ENCODE measurements at regions not wholly inside any gene's neighbourhood (a gene's known extent, or its start where the extent isn't known, plus 50 kb on each side); places are given as distances from the start of the nearest gene placed in this dataset.

- no peak for TF ChIP-seq CTCF (optimal IDR thresholded peaks at IDR 0.05 in 1 of 3, IDR thresholded peaks at IDR 0.05 in 1 of 3, conservative IDR thresholded peaks at IDR 0.05 in 1 of 3; ENCODE audit: extremely low read depth in 1 of 3, insufficient read depth in 2 of 3, low read length in 3 of 3)
- TF ChIP-seq EZH2 (IDR thresholded peaks at IDR 0.05; ENCODE audit: low read length), result no peak
- no peak overlapping the region for H3K9ac ChIP-seq (ENCODE audit: control insufficient read depth, extremely low read depth, insufficient read depth, low read length)
- no peaks in the 10 kb centered on the region for H3K36me3 ChIP-seq (ENCODE audit: control insufficient read depth in 2 of 2, extremely low read depth in 1 of 2, insufficient read depth in 2 of 2, low read length in 2 of 2)
- H3K9me1 ChIP-seq (ENCODE audit: control insufficient read depth, extremely low read depth, insufficient read depth, low read length), result no peaks in the 10 kb centered on the region
- no peak overlapping the region for H3K4me2 ChIP-seq (ENCODE audit: control insufficient read depth, extremely low read depth, insufficient read depth, low read depth, low read length)
- no peak overlapping the region for H3K4me3 ChIP-seq (ENCODE audit: control insufficient read depth in 2 of 3, extremely low read depth in 1 of 3, insufficient read depth in 2 of 3, low read depth in 1 of 3, low read length in 3 of 3)
- H3K79me2 ChIP-seq (ENCODE audit: control insufficient read depth, insufficient read depth, low read length), result no peaks in the 10 kb centered on the region
- H3K27me3 ChIP-seq (ENCODE audit: control insufficient read depth, extremely low read depth, insufficient read depth, low read length), result no peaks in the 10 kb centered on the region
- no peaks in the 10 kb centered on the region for H3K9me3 ChIP-seq (ENCODE audit: control insufficient read depth, low read depth, low read length)
- no peak overlapping the region for H2AFZ ChIP-seq (ENCODE audit: control insufficient read depth, low read length)
- DNase-seq (ENCODE audit: low read depth, low spot score) (no peak), FAIRE-seq (no peak)
- peaks cover 19% of the 10 kb centered on the region for H3K4me1 ChIP-seq (ENCODE audit: control insufficient read depth, extremely low read depth, insufficient read depth, low read length)
- dilution Hi-C loops (cut with MboI; ENCODE audit: extremely low pct_ligation_motif_present, low sequenced_read_pairs), result no loop called here
- no peaks in the 10 kb centered on the region for H4K20me1 ChIP-seq (ENCODE audit: control insufficient read depth, extremely low read depth, insufficient read depth, low read length)
- H3K27ac ChIP-seq (ENCODE audit: control insufficient read depth, insufficient read depth, low read length), result no peak overlapping the region
Measured at GRCh38 chr2:12302140-12302539, 414.6 kb upstream of the TRIB2 start.

- no peak overlapping the region for H3K4me2 ChIP-seq (ENCODE audit: control insufficient read depth, extremely low read depth, insufficient read depth, low read depth, low read length)
- H3K79me2 ChIP-seq (ENCODE audit: control insufficient read depth, insufficient read depth, low read length), result no peaks in the 10 kb centered on the region
- H3K27ac ChIP-seq (ENCODE audit: control insufficient read depth, insufficient read depth, low read length), result no peak overlapping the region
- H3K4me3 ChIP-seq (ENCODE audit: control insufficient read depth in 2 of 3, extremely low read depth in 1 of 3, insufficient read depth in 2 of 3, low read depth in 1 of 3, low read length in 3 of 3), result no peak overlapping the region
- peaks cover 19% of the 10 kb centered on the region for H3K4me1 ChIP-seq (ENCODE audit: control insufficient read depth, extremely low read depth, insufficient read depth, low read length)
- no peak overlapping the region for H2AFZ ChIP-seq (ENCODE audit: control insufficient read depth, low read length)
- H3K9me3 ChIP-seq (ENCODE audit: control insufficient read depth, low read depth, low read length), result no peaks in the 10 kb centered on the region
- H4K20me1 ChIP-seq (ENCODE audit: control insufficient read depth, extremely low read depth, insufficient read depth, low read length), result no peaks in the 10 kb centered on the region
- DNase-seq (ENCODE audit: low read depth, low spot score) (no peak), FAIRE-seq (no peak)
- dilution Hi-C loops (cut with MboI; ENCODE audit: extremely low pct_ligation_motif_present, low sequenced_read_pairs), result no loop called here
- no peaks in the 10 kb centered on the region for H3K36me3 ChIP-seq (ENCODE audit: control insufficient read depth in 2 of 2, extremely low read depth in 1 of 2, insufficient read depth in 2 of 2, low read length in 2 of 2)
- no peaks in the 10 kb centered on the region for H3K27me3 ChIP-seq (ENCODE audit: control insufficient read depth, extremely low read depth, insufficient read depth, low read length)
- TF ChIP-seq CTCF (optimal IDR thresholded peaks at IDR 0.05 in 1 of 3, IDR thresholded peaks at IDR 0.05 in 1 of 3, conservative IDR thresholded peaks at IDR 0.05 in 1 of 3; ENCODE audit: extremely low read depth in 1 of 3, insufficient read depth in 2 of 3, low read length in 3 of 3) (no peak), EZH2 (IDR thresholded peaks at IDR 0.05; ENCODE audit: low read length) (no peak)
- no peak overlapping the region for H3K9ac ChIP-seq (ENCODE audit: control insufficient read depth, extremely low read depth, insufficient read depth, low read length)
- no peaks in the 10 kb centered on the region for H3K9me1 ChIP-seq (ENCODE audit: control insufficient read depth, extremely low read depth, insufficient read depth, low read length)
Measured at GRCh38 chr2:12302691-12303090, 414.0 kb upstream of the TRIB2 start.
